ENCODE measurements at regions not wholly inside any gene's neighbourhood (a gene's known extent, or its start where the extent isn't known, plus 50 kb on each side); places are given as distances from the start of the nearest gene placed in this dataset.
A peak's percentile ranks its signal among the peaks of the same experiment; 100 is the strongest.
"Not testable (repeated sequence)": the region's sequence is repeated elsewhere in the genome, so short reads cannot be mapped to it uniquely, and the experiment has no call there.

DNA sequence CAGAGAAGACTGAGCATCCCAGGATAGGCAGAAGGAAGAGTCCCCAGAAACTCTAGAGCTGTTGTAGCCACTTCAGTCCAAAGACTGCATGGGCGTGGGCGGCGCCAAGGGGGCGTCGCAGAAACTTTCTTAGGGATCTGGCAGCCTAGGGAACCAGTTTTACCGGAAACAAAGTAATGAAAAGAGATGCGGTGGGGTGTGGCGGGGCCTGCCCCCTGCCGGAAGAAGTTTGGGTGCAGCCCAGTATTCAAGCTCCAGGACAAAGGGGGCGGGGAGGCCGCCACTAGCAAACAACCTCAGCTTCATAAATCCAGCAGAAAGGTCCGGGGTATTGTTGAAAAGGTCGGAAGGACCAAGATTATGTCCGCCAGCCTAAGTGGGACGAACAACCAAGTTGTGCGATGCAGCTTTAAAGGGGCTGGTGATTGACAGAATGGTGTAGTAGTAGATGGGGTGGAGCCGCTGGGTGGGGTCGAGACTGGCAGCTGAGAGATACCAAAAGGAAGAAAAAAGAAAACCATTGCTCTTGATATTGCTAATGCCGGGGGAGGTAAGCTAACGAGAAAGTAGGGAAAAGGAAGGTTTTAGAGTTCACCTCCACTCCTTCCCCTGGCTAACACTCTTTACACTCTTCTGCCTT is 190.5 kb downstream of the RRAGB start:
- no peak for TF ChIP-seq POLR2A (IDR thresholded peaks at IDR 0.05)
- TF ChIP-seq, protein P1, sequence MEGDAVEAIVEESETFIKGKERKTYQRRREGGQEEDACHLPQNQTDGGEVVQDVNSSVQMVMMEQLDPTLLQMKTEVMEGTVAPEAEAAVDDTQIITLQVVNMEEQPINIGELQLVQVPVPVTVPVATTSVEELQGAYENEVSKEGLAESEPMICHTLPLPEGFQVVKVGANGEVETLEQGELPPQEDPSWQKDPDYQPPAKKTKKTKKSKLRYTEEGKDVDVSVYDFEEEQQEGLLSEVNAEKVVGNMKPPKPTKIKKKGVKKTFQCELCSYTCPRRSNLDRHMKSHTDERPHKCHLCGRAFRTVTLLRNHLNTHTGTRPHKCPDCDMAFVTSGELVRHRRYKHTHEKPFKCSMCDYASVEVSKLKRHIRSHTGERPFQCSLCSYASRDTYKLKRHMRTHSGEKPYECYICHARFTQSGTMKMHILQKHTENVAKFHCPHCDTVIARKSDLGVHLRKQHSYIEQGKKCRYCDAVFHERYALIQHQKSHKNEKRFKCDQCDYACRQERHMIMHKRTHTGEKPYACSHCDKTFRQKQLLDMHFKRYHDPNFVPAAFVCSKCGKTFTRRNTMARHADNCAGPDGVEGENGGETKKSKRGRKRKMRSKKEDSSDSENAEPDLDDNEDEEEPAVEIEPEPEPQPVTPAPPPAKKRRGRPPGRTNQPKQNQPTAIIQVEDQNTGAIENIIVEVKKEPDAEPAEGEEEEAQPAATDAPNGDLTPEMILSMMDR (IDR thresholded peaks at IDR 0.05) = peak in 2 of 4 experiments; percentile 39 to 42
- peak; percentile 68 for DNase-seq
- H3K27me3 ChIP-seq = no peaks in the 10 kb centered on the region
- peak overlapping the region; percentile 44 to 65 (median 56) for H3K27ac ChIP-seq
- no peaks in the 10 kb centered on the region for H3K4me1 ChIP-seq
- H3K4me3 ChIP-seq = peak overlapping the region; percentile 35 to 62 (median 57)
- intact Hi-C loops (cut with DNase I) = no loop called here
- H3K9me3 ChIP-seq = no peaks in the 10 kb centered on the region
- WGBS, 2 donors = 0 to 1% methylated on average over 20 of the region's 20 CpGs
- H3K36me3 ChIP-seq = no peaks in the 10 kb centered on the region

DNA sequence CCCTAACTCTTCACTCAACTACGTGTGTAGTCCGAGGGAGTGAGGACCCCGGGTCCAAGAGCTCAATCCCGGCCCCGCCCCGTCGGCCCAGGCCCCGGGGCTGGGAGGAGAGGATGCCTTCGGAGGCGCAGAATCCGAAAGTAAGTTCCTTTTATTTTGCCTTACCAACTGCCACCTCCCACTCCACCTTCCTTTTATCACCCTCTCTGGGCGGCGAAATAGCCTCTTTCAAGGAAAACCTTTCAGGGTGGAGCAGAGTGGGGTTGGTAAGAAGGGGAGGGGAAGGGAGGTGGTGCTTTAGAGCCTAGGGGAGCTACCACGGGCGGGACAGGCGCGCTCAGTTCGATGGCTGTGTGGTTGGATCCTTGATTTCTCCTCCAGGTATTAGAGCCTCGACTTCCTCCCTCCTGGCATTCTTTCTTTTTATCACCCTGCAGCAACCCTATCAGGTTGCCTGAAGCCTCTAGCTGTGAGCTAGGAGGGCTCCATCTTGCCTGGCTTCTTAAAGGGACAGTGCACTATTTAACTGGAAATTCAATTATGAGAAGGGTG is 191.2 kb downstream of the RRAGB start:
- TF ChIP-seq, protein P1 (IDR thresholded peaks at IDR 0.05) = no peak
- TF ChIP-seq EP300 (IDR thresholded peaks at IDR 0.05) (no peak), POLR2AphosphoS5 (IDR thresholded peaks at IDR 0.05) (no peak)
- Histone ChIP-seq H3K9me3 (no peaks in the 10 kb centered on the region), H3K36me3 (no peaks in the 10 kb centered on the region), H3K27me3 (no peaks in the 10 kb centered on the region), H3K4me1 (no peaks in the 10 kb centered on the region), H3K4me3 (peak overlapping the region; percentile 35 to 62 (median 57)), H3K27ac (peak overlapping the region; percentile 44 to 65 (median 56))
- intact Hi-C loops (cut with DNase I) = no loop called here
- no peak for DNase-seq
- 0 to 1% methylated on average over 19 of the region's 19 CpGs for WGBS, 2 donors

DNA sequence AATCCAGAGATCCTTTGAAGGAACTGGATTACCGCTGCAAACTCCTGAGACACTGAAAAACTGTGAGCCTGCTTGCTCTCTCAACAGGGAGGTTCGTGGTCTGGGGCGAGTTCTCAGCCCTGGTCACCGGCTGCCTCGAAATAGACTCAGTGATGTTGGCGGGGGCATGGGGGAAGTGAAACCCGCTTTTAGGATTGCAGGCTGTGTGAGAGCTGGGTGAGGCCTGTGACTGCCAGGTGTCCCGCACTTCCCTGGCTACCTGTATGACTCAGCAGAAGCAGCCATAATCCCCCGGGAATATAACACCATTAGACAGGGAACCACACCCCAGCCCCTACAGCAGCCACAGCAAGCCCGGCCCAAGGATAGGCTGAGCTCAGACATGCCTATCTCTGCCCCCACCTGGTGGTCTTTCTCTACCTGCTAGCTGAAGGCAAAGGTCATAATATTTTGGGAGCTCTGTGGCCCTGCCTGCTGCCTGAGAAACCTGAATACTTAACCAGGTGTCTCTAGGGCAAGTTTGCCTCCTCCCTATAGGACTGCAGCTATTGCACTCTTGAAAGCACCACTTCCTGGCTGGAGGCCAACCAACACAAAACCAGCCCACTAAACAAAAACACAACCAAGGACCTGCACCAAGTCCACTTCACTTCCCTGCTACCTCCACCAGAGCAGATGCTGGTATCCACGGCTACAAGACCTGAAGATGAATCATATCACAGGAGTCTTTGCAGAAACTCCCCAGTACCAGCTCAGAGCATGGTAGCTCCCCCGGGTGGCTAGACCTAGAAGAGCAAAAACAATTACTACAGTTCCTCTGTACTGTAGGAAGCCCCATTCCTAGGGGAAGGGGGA is 202.0 kb downstream of the RRAGB start:
- H3K27ac ChIP-seq = no peak overlapping the region
- WGBS, 2 donors = 70 to 87% methylated on average over 12 of the region's 12 CpGs
- H3K27me3 ChIP-seq = no peaks in the 10 kb centered on the region
- TF ChIP-seq, protein P1 (IDR thresholded peaks at IDR 0.05) = no peak
- no peak for DNase-seq
- H3K4me3 ChIP-seq = no peak overlapping the region
- no peaks in the 10 kb centered on the region for H3K4me1 ChIP-seq
- intact Hi-C loops (cut with DNase I) = no loop called here
- no peaks in the 10 kb centered on the region for H3K36me3 ChIP-seq
- no peaks in the 10 kb centered on the region for H3K9me3 ChIP-seq

DNA sequence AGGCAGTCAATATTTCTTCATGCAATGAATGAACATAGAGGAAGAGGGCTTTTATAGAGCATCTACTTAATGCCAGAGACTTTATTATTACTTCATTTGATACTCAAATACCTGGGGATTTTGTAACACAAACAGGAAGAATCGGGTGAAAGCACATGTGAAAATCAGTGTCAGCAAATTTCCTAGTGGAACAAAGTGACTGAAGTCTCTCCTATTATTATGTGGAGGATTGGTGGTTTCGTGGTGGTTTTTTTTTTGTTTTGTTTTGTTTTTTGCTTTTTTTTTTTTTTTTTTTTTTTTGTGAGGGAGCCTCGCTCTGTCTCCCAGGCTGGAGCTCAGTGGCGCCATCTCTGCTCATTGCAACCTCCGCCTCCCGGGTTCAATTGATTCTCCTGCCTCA is 207.0 kb downstream of the RRAGB start:
- Histone ChIP-seq H3K4me3 (no peak overlapping the region), H3K27ac (no peak overlapping the region), H3K27me3 (no peaks in the 10 kb centered on the region), H3K4me1 (no peaks in the 10 kb centered on the region), H3K9me3 (no peaks in the 10 kb centered on the region), H3K36me3 (no peaks in the 10 kb centered on the region)
- intact Hi-C loops (cut with DNase I) = no loop called here
- TF ChIP-seq, protein P1 (IDR thresholded peaks at IDR 0.05) = no peak
- TF ChIP-seq EP300 (IDR thresholded peaks at IDR 0.05) = no peak
- no peak for TF ChIP-seq POLR2AphosphoS5 (IDR thresholded peaks at IDR 0.05)
- TF ChIP-seq POLR2A (IDR thresholded peaks at IDR 0.05) = no peak
- no peak for DNase-seq
- WGBS, 2 donors = 91 to 92% methylated on average over 6 of the region's 6 CpGs

DNA sequence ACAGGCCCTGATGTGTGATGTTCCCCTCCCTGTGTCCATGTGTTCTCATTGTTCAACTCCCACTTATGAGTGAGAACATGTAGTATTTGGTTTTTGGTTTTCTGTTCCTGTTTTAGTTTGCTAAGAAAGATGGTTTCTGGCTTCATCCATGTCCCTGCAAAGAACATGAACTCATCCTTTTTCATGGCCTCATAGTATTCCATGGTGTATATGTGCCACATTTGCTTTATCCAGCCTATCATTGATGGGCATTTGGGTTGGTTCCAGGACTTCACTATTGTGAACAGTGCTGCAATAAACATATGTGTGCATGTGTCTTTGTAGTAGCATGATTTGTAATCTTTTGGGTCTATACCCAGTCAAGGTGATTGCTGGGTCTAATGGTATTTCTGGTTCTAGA is 211.0 kb downstream of the RRAGB start:
- H3K27ac ChIP-seq; intact Hi-C loops (cut with DNase I); H3K9me3 ChIP-seq; H3K4me3 ChIP-seq; H3K4me1 ChIP-seq; H3K36me3 ChIP-seq; H3K27me3 ChIP-seq; DNase-seq: not testable (repeated sequence)

All from sigmoid colon (tissue), 6 donors.